ENCODE measurements at regions not wholly inside any gene's neighbourhood (a gene's known extent, or its start where the extent isn't known, plus 50 kb on each side); places are given as distances from the start of the nearest gene placed in this dataset.

- ChIA-PET POLR2A (no interaction called here), CTCF (interaction anchor here (1.1 kb wide), 1 partner anchor 10 kb away, joined by 4 read pairs; no protein-coding TSS in a partner anchor)
- no peak for DNase-seq (ENCODE audit: extremely low spot score)
- no peak for TF ChIP-seq CTCF (IDR thresholded peaks at IDR 0.05; ENCODE audit: control extremely low read depth, extremely low read depth, low read depth, missing control alignments)
These were observed 296.9 kb downstream of the KCNJ3 start for GRCh38 chr2:154995361-154995760.

- POLR2A ChIA-PET, result no interaction called here
- TF ChIP-seq CTCF (IDR thresholded peaks at IDR 0.05; ENCODE audit: control extremely low read depth, extremely low read depth, low read depth, missing control alignments), result no peak
- DNase-seq (ENCODE audit: extremely low spot score), result no peak
- CTCF ChIA-PET, result interaction anchor here (1.4 kb wide), 1 partner anchor 9 kb away, joined by 4 read pairs; no protein-coding TSS in a partner anchor
These were observed 294.3 kb downstream of the KCNJ3 start for GRCh38 chr2:154992826-154993225.

GRCh38 chr2:154978710-154979109 lies 280.2 kb downstream of the KCNJ3 start:
- ChIA-PET POLR2A (no interaction called here), CTCF (no interaction called here)
- DNase-seq (ENCODE audit: extremely low spot score), result no peak
- no peak for TF ChIP-seq CTCF (IDR thresholded peaks at IDR 0.05; ENCODE audit: control extremely low read depth, extremely low read depth, low read depth, missing control alignments)

GRCh38 chr2:154978244-154978643 lies 279.7 kb downstream of the KCNJ3 start:
- ChIA-PET POLR2A (no interaction called here), CTCF (no interaction called here)
- TF ChIP-seq CTCF (IDR thresholded peaks at IDR 0.05; ENCODE audit: control extremely low read depth, extremely low read depth, low read depth, missing control alignments), result no peak

GRCh38 chr2:154974041-154974440 lies 275.5 kb downstream of the KCNJ3 start:
- TF ChIP-seq CTCF (IDR thresholded peaks at IDR 0.05; ENCODE audit: control extremely low read depth, extremely low read depth, low read depth, missing control alignments), result no peak
- no peak for DNase-seq (ENCODE audit: extremely low spot score)
- CTCF ChIA-PET, result interaction anchor here (0.9 kb wide), 1 partner anchor 17 kb away, joined by 3 read pairs; no protein-coding TSS in a partner anchor
- POLR2A ChIA-PET, result no interaction called here

More at GRCh38 chr2:154978244-154978643, 279.7 kb downstream of the KCNJ3 start:
- no peak for DNase-seq (ENCODE audit: extremely low spot score)

- POLR2A ChIA-PET, result no interaction called here
- no peak for TF ChIP-seq CTCF (IDR thresholded peaks at IDR 0.05; ENCODE audit: control extremely low read depth, extremely low read depth, low read depth, missing control alignments)
- DNase-seq (ENCODE audit: extremely low spot score), result no peak
- CTCF ChIA-PET, result no interaction called here
These were observed 265.0 kb downstream of the KCNJ3 start for GRCh38 chr2:154963511-154963910.

GRCh38 chr2:154961676-154962075 lies 263.2 kb downstream of the KCNJ3 start:
- DNase-seq (ENCODE audit: extremely low spot score), result no peak
- TF ChIP-seq CTCF (IDR thresholded peaks at IDR 0.05; ENCODE audit: control extremely low read depth, extremely low read depth, low read depth, missing control alignments), result no peak
- POLR2A ChIA-PET, result no interaction called here
- CTCF ChIA-PET, result no interaction called here
